HUES6 (cell line): ENCODE measurements at regions not wholly inside any gene's neighbourhood (a gene's known extent, or its start where the extent isn't known, plus 50 kb on each side); places are given as distances from the start of the nearest gene placed in this dataset.

Experiments used
- H3K27ac ChIP-seq: 2 replicates; pipeline ENCODE4 v1.7.0; 2013; ENCODE audit warnings: low read depth, mild to moderate bottlenecking, low read length, inconsistent platforms
- H3K27me3 ChIP-seq: 2 replicates; pipeline ENCODE4 v1.6.1; 2013; ENCODE audit warnings: low read length; ENCODE audit not compliant: control insufficient read depth, insufficient read depth
- H3K36me3 ChIP-seq: 2 replicates; pipeline ENCODE4 v1.6.1; 2013; ENCODE audit warnings: low read length; ENCODE audit not compliant: control insufficient read depth, insufficient read depth
- H3K4me1 ChIP-seq: 2 replicates; pipeline ENCODE4 v1.6.1; 2013; ENCODE audit warnings: low read length; ENCODE audit not compliant: control insufficient read depth, insufficient read depth
- H3K4me3 ChIP-seq: 2 replicates; pipeline ENCODE4 v1.5.1; 2013; ENCODE audit warnings: low read depth, low read length
- H3K9ac ChIP-seq: one replicate; pipeline ENCODE4 v1.6.1; 2013; ENCODE audit warnings: mild to moderate bottlenecking, low read length
- H3K9me3 ChIP-seq: 2 replicates; pipeline ENCODE4 v1.6.1; 2013; ENCODE audit warnings: low read depth, low read length; ENCODE audit not compliant: control insufficient read depth, insufficient read depth

DNA sequence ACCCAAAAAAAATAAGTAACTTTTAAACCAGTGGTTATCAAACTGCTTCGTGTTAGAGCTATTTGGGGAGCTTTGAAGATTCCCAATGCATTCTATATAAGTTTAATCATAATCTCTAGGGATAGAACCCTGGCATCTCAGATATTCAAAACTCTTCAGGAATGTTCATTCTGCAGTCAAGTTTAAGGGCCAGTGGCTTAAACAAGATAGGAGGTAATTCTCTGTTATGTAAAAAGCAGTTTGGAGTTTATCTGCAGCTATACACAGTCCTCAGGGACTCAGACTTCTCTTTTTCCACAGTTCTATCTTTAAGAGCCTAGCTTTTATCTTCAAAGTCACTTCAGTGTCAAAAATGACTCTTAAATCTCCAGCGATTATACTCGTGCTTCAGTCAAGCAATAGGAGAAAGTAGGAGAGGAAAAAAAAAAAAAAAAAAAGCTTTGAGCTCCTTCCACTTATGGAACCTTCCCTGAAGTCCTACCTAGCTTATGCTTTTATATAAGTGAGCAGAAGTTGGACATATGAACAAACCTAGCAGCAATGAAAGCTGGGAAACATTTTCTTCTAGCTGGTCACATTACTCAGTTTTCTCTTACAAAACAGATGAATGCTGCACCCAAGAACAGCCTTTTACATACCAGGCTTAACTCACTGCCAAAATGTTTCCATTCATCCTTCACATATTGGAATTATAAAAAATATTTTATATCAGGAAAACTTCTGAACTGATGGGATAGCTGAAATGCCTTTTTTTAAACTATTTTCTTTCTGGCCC is 302.8 kb downstream of the FSCB start:
- H3K9ac ChIP-seq: no peak overlapping the region
- no peaks in the 10 kb centered on the region for H3K9me3 ChIP-seq
- H3K4me3 ChIP-seq: no peak overlapping the region
- no peaks in the 10 kb centered on the region for H3K36me3 ChIP-seq
- H3K27ac ChIP-seq: no peak overlapping the region
- H3K4me1 ChIP-seq: peaks cover 4% of the 10 kb centered on the region
- no peaks in the 10 kb centered on the region for H3K27me3 ChIP-seq

DNA sequence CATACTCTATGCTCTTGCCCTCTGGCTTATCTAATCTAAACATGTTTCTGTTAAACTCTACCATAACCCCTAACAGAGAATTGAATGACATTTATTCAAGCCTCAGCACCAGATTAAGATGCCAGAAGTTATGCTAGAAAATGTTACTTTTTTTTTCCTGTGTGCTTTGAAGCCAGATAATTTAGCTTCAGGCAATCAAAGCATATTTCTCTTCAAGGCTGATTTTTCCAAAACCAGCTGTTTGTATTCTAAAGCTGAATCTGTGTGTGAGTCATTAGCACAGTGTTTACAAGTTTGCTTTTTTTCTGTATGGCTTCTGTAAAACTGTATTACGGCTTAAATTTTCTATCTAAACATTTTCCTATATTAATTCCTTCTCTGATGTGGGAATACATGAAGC is 326.1 kb downstream of the FSCB start:
- H3K9me3 ChIP-seq: no peaks in the 10 kb centered on the region
- no peak overlapping the region for H3K9ac ChIP-seq
- H3K4me1 ChIP-seq: no peaks in the 10 kb centered on the region
- H3K27ac ChIP-seq: no peak overlapping the region
- H3K36me3 ChIP-seq: no peaks in the 10 kb centered on the region
- no peaks in the 10 kb centered on the region for H3K27me3 ChIP-seq
- H3K4me3 ChIP-seq: no peak overlapping the region

DNA sequence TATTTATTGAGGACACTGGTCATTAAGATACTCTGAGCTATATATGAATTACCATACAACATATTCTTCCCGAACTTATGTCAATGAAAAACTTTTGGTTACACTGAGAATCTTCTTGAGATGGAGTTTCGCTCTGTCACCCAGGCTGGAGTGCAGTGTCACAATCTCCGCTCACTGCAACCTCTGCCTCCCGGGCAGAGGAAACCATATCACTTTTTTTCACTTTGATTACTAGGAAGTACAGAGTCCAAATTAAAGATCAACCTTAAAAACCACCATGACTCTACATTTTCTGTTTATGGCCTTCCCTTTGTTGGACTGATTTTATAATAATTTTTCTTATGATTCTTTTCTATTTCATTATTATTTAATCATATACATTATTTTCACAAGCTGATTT is 336.5 kb downstream of the FSCB start:
- Histone ChIP-seq H3K9ac (no peak overlapping the region), H3K9me3 (no peaks in the 10 kb centered on the region), H3K4me3 (no peak overlapping the region), H3K27ac (no peak overlapping the region), H3K27me3 (no peaks in the 10 kb centered on the region), H3K4me1 (no peaks in the 10 kb centered on the region), H3K36me3 (no peaks in the 10 kb centered on the region)

DNA sequence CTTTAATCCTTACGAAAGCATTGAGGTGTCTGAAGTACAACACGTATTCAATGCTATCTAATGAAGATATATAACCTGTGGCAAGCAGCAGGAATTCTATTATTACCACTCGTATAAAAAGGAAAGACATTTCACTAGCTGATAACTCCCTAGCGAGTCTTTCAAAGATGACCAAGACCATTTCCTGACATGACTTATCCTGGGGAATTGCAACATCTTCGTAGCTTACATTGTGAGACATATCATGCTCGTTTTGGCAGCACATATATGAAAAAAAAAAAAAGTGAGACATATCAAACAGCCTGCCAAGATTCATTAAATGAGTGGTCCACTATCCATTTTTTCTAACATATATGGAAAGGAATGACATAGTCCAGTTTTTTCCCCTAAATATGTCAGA is 337.0 kb downstream of the FSCB start:
- H3K27me3 ChIP-seq: no peaks in the 10 kb centered on the region
- H3K4me3 ChIP-seq: no peak overlapping the region
- no peaks in the 10 kb centered on the region for H3K36me3 ChIP-seq
- H3K4me1 ChIP-seq: no peaks in the 10 kb centered on the region
- no peak overlapping the region for H3K9ac ChIP-seq
- no peaks in the 10 kb centered on the region for H3K9me3 ChIP-seq
- H3K27ac ChIP-seq: no peak overlapping the region

DNA sequence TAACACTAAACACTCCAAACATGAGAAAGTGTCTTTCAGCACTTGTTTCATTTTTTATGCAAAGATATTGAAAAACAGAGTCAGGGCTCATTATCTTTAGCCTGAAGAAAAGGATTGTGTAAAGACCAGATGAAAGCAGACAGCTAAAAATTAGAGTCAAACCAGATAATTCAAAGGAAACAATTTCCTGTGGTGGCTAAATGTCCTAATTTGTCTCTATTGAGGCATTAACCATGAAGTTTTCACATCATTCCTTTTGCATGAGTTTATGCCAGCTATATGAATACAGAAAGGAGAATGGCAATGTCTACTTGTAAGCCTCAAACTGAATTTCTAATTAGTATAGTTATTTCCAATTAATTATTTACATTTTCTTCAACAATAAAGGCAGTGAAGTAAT is 338.5 kb downstream of the FSCB start:
- Histone ChIP-seq H3K9ac (no peak overlapping the region), H3K4me1 (no peaks in the 10 kb centered on the region)

DNA sequence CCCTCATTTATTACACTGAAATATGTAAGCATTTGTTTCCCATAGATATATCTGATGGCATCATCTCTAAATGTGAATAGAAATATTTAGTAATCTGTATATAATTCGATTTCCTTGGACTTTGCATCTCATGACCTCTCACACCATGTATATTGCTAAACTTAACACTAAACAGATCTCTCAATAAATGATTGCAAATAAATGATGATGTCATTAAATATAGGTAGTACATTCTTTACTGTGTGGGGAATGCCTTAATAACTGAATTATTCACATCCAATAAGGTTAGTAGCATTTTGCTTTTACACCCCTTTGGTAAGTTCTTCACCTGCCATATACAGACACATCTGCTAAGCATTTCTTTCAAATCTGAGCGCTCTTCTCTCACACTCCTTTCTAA is 340.5 kb downstream of the FSCB start:
- Histone ChIP-seq H3K27ac (no peak overlapping the region), H3K9ac (no peak overlapping the region), H3K4me1 (no peaks in the 10 kb centered on the region), H3K36me3 (no peaks in the 10 kb centered on the region), H3K4me3 (no peak overlapping the region), H3K9me3 (peaks cover 9% of the 10 kb centered on the region), H3K27me3 (no peaks in the 10 kb centered on the region)

More for the DNA sequence above, 338.5 kb downstream of the FSCB start:
- no peak overlapping the region for H3K27ac ChIP-seq
- no peaks in the 10 kb centered on the region for H3K27me3 ChIP-seq
- H3K4me3 ChIP-seq: no peak overlapping the region
- no peaks in the 10 kb centered on the region for H3K36me3 ChIP-seq
- H3K9me3 ChIP-seq: no peaks in the 10 kb centered on the region

DNA sequence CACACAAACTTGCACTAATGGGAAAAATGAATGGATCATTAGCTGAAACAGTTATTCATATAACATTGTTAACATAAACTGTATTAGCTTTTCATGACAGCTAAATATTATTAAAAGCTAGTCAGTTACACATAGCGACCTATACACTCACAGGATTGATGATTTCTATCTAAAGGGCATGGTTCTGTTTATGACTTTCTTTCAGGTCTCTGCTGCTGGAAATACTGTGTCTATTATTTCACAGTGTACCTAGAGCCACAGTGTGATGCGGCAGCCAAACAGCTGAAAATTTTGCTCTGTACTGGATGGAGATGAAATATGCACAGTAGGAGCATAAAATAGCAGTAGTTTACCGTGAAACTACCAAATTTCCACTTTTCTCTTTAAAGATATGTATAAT is 341.1 kb downstream of the FSCB start:
- no peak overlapping the region for H3K27ac ChIP-seq

DNA sequence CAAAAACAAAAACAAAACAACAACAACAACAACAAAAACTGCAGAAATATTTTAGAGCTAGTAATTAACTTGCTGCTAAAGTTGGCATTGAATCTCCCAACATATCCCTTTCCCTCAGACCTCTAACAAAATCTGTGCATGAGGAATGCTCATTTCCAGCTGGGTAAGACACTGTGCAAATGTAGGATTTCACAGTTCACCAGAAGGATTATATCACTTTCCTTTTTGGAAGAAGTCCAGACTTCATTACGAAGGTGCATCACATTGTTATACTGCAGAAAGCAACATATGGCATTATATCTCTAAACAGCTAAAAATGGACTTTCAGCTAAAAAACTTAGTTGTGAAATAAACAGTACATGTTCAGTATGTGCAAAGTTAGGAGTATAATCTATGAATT is 341.8 kb downstream of the FSCB start:
- Histone ChIP-seq H3K4me3 (no peak overlapping the region), H3K4me1 (no peaks in the 10 kb centered on the region), H3K9ac (no peak overlapping the region), H3K36me3 (no peaks in the 10 kb centered on the region), H3K9me3 (peaks cover 9% of the 10 kb centered on the region), H3K27me3 (no peaks in the 10 kb centered on the region), H3K27ac (no peak overlapping the region)

More for the DNA sequence above, 341.1 kb downstream of the FSCB start:
- no peaks in the 10 kb centered on the region for H3K36me3 ChIP-seq
- H3K27me3 ChIP-seq: no peaks in the 10 kb centered on the region
- no peak overlapping the region for H3K4me3 ChIP-seq
- H3K9me3 ChIP-seq: peaks cover 9% of the 10 kb centered on the region
- H3K9ac ChIP-seq: no peak overlapping the region
- H3K4me1 ChIP-seq: no peaks in the 10 kb centered on the region

DNA sequence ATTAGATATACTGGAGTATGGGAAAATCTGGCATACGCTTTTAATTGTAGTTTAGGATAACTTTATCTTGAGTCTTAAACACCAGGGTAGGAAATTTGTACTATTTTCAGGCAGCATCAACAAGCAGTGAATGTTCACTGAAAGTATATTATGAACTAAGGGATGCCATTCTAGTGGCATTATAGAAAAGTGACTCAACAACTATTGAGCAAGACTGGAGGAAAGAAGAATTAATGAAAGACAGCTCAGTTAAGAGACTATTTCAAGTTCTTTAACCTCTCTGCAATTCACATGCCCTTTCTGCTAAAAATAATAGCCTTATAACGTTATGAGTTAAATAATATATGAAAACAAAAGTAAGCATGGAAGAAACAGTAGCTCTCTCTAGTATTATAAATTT is 343.1 kb downstream of the FSCB start:
- no peak overlapping the region for H3K4me3 ChIP-seq
- no peak overlapping the region for H3K27ac ChIP-seq
- H3K9me3 ChIP-seq: peaks cover 9% of the 10 kb centered on the region
- no peak overlapping the region for H3K9ac ChIP-seq
- H3K36me3 ChIP-seq: no peaks in the 10 kb centered on the region
- H3K27me3 ChIP-seq: no peaks in the 10 kb centered on the region
- H3K4me1 ChIP-seq: no peaks in the 10 kb centered on the region

DNA sequence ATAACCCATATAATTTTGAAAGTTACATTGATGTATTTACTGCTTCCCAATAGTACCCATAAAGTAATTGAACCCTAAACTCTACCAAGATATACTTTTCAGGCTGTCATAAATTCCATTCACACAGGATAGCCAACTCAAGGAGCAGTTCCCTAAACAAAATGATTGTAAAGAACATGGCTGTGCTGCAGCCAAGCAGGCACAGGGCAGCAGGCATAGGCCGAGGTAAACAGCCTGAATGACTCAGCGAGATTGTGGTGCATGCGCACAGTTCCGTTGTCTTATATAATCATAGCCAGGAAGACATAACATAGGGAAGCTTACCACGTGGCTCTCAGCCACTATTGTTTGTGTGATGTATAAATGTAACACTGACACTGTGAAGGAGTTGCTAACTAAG is 344.9 kb downstream of the FSCB start:
- no peak overlapping the region for H3K9ac ChIP-seq
- peaks cover 9% of the 10 kb centered on the region for H3K9me3 ChIP-seq

DNA sequence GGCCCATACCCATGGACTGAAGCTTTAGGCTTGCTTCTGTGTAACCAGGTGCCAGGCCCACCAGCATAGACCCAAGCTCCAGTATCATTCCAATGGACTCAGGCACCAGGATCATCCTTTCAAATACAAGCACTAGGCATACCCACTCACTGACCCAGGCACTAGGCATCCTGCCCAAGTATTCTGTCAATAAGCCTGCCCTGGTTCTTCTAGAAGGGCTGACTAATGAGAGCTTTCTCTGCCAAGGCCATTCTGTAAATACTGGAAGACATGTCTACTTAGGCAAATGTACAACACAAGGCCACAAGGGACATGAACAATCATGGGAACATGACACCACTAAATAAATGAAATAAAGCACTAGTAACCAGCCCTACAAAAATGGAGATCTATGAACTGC is 352.2 kb downstream of the FSCB start:
- no peak overlapping the region for H3K9ac ChIP-seq
- H3K36me3 ChIP-seq: no peaks in the 10 kb centered on the region
- H3K27me3 ChIP-seq: no peaks in the 10 kb centered on the region
- H3K9me3 ChIP-seq: peaks cover 7% of the 10 kb centered on the region
- H3K4me3 ChIP-seq: no peak overlapping the region
- no peaks in the 10 kb centered on the region for H3K4me1 ChIP-seq
- H3K27ac ChIP-seq: no peak overlapping the region

More for the DNA sequence above, 344.9 kb downstream of the FSCB start:
- Histone ChIP-seq H3K4me1 (no peaks in the 10 kb centered on the region), H3K4me3 (no peak overlapping the region), H3K27ac (no peak overlapping the region), H3K36me3 (no peaks in the 10 kb centered on the region), H3K27me3 (no peaks in the 10 kb centered on the region)
